GM12874 (cell line): ENCODE measurements at regions not wholly inside any gene's neighbourhood (a gene's known extent, or its start where the extent isn't known, plus 50 kb on each side); places are given as distances from the start of the nearest gene placed in this dataset.

Experiments used
- TF ChIP-seq, protein P1 (sequence below): IDR thresholded peaks from 2 replicates; pipeline ENCODE4 v1.5.1; 2011; ENCODE audit warnings: low read depth, mild to moderate bottlenecking, control low read depth, low read length, moderate library complexity; ENCODE audit not compliant: insufficient read depth

DNA sequence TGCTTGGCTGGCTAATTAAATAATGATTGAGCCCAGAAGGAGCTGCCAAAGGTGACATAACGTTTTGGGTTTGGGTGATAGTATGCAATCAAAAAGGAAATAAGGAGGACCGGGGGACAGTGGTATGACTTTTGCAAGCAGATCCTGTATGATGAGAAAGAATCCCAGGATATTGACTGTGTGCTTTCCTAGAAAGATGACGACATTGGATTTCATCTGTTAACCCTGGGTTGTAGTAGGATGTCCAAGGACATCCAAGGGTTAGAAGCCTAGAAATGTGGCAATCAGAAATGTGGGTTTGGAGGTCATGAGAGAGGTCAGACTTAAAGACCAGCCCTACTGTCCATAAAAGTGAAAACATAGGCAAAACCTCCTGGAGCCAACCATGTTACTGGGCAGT is 50.3 kb upstream of the HMHB1 start:
- TF ChIP-seq, protein P1, sequence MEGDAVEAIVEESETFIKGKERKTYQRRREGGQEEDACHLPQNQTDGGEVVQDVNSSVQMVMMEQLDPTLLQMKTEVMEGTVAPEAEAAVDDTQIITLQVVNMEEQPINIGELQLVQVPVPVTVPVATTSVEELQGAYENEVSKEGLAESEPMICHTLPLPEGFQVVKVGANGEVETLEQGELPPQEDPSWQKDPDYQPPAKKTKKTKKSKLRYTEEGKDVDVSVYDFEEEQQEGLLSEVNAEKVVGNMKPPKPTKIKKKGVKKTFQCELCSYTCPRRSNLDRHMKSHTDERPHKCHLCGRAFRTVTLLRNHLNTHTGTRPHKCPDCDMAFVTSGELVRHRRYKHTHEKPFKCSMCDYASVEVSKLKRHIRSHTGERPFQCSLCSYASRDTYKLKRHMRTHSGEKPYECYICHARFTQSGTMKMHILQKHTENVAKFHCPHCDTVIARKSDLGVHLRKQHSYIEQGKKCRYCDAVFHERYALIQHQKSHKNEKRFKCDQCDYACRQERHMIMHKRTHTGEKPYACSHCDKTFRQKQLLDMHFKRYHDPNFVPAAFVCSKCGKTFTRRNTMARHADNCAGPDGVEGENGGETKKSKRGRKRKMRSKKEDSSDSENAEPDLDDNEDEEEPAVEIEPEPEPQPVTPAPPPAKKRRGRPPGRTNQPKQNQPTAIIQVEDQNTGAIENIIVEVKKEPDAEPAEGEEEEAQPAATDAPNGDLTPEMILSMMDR = no peak

DNA sequence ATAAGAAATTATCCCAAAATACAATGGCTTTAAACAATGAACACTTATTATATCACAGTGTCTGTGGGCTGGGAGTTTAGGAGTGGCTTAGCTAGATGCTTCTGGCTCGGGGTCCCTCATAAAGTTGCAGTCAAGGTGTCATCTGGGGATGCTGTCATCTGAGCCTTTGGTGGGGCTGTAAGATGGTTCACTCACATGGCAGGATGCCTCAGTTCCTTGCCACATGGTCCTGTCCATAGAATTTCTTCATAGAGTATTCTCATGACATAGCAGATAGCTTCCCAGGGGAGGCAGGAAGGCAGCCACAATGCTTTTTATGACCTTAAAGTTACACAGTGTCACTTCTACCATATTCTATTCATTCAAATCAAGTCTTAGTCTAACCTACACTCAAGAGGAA is 51.2 kb upstream of the HMHB1 start:
- TF ChIP-seq, protein P1 = no peak

DNA sequence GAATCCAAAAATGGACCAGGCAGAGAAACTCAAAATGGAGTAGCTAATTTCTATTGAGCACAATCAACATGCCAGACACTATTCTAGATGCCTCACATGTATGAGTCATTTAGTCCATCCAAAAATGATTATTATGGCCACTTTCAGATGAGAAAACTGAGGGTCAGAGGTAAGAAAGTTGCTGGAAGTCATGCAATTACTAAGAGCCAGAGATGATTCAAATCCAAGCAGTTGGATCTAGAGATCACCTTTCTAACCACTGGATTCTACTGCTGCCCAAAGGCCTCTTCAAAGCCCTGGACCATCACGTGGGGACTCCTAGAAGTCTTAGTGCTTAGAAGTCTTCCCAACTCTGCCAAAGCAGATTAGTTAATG is 51.8 kb upstream of the HMHB1 start:
- TF ChIP-seq, protein P1 = no peak

DNA sequence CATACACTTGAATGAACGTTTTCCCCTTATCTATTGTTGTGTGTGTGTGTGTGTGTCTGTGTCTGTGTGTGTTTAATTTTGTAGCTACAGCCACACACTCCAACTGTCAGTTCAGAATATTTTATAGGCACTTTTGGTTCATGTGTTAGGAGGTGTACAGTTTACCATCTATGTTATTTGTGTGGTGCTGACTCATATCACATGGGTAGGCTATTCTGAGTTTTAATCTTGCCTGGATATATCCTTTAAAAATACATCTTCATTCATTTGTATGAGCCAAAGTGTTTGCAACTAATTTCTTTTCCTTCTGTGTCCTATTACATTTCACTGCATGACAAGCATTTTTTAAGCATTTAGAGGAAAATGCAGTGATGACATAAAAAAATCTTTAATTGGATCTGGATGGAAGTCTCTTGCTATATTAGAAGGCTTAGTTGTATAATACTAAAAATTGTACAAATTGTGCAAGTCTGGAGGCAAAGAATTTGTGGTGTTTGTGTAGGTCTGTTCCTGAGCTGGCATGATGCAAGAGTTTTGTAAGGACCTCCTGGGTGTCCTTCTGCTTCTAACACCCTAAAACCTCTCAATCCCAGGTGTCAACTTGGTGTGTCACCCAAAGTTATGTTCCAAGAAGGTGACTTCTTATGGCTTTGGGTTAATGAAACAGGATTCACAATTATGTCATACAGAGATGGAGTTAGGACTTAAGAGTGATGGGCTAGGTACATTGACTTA is 52.4 kb upstream of the HMHB1 start:
- TF ChIP-seq, protein P1 = no peak

DNA sequence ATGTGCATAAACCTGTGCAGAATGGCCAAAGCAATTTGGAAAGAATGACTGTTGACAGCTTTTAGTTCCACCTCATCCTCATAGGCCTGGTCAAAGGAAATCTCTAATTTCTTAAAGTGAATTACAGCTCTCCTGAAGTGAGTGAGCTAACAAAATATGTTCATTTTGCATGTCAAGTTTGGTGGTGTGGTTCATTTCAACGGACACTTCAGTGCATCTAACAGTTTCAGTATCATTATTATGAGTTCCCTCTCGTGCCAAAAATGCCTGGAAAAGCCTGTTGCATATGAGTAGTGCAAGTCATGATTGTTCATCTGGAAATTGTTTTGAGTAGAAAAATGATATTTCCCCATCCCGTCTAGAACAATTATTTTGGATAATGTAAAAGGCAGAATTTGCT is 53.2 kb upstream of the HMHB1 start:
- TF ChIP-seq, protein P1 = no peak

DNA sequence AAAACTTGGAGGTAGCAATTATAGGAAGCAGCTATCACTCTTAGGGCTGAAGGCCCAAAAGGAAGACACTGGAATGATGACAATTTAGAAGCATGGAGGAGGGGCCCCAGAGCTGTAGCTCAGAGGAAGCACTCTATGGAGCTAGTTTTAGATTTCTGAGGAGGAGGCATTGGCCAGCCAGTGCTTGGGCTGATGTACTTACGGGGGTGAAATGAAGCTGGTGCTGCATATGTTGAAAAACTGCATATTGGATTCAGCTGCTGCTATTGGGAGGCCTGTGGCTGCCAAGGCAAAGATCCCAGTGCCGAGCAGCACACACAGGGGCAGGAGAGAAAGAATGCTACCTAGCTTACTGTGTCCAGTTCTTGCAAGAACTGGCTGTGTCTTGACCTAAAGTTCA is 53.9 kb upstream of the HMHB1 start:
- TF ChIP-seq, protein P1 = no peak

DNA sequence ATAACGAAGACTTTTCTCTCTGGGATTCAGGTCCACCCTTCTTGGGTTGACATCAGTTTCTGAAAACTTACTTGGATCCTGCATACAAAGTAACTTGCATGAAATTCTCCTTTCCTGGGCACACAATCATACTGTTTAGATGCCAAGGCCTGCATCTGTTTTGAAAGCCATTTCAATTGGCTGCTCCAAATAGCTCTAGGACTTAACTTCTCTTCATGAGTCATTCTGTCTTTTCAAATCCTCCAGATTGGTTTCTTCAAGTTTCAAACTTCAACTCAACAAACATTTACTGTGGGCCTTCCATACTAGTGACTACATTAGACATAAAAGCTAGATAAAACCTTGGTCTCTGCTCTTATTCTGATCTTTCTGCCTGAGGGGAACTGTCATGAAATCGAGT is 54.8 kb upstream of the HMHB1 start:
- TF ChIP-seq, protein P1 = no peak
